Loucy (cell line): ENCODE measurements at regions not wholly inside any gene's neighbourhood (a gene's known extent, or its start where the extent isn't known, plus 50 kb on each side); places are given as distances from the start of the nearest gene placed in this dataset.

Experiments
- EZH2phosphoT487 ChIP-seq: fragments of 200-600 bp; IDR thresholded peaks from 2 replicates; pipeline ENCODE4 v1.6.1; 2018; ENCODE audit warnings: antibody characterized with exemption, mild to moderate bottlenecking, moderate library complexity, borderline replicate concordance
- TF ChIP-seq, protein P1 (sequence below): fragments of 200-600 bp; sonication (generic); conservative IDR thresholded peaks from 2 replicates; pipeline ENCODE4 v1.5.1; 2014; ENCODE audit warnings: mild to moderate bottlenecking, antibody characterized with exemption, low read length

DNA sequence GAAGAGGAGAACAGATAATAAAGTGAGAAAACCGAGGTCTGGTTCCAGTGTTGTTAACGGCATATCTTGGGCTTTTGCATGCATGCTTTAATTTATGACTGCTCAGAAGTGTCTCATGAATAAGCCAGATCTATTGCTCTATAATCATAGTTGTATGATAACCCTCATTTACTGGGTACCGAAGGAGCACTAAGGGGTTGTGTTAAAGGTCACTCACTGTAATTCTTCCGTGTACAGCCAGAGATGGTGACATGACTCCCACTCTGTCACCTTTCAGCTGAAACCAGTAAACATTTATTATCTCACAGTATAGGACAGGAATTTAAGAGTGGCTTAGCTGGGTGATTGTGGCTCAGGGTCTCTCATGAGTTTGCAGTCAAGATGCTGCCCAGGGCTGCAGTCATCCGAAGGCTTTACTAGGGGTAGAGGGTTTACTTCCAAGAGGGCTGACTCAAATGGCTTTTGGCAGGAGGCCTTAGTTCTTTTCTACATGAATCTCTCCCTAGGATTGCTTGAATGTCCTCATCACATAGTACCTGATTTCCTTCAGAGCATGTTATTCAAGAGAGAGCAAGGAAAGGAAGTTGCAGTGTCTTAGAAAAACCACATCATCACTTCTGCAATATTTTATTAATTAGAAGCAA, 107.0 kb downstream of the NAB1 start:
- TF ChIP-seq, protein P1, sequence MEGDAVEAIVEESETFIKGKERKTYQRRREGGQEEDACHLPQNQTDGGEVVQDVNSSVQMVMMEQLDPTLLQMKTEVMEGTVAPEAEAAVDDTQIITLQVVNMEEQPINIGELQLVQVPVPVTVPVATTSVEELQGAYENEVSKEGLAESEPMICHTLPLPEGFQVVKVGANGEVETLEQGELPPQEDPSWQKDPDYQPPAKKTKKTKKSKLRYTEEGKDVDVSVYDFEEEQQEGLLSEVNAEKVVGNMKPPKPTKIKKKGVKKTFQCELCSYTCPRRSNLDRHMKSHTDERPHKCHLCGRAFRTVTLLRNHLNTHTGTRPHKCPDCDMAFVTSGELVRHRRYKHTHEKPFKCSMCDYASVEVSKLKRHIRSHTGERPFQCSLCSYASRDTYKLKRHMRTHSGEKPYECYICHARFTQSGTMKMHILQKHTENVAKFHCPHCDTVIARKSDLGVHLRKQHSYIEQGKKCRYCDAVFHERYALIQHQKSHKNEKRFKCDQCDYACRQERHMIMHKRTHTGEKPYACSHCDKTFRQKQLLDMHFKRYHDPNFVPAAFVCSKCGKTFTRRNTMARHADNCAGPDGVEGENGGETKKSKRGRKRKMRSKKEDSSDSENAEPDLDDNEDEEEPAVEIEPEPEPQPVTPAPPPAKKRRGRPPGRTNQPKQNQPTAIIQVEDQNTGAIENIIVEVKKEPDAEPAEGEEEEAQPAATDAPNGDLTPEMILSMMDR, result no peak
- TF ChIP-seq EZH2phosphoT487, result no peak
